WTC11 (cell line): ENCODE measurements at regions not wholly inside any gene's neighbourhood (a gene's known extent, or its start where the extent isn't known, plus 50 kb on each side); places are given as distances from the start of the nearest gene placed in this dataset.

Experiments
- ATAC-seq: fragments of 200-7000 bp; cut with Tn5 transposase; 2 replicates; pipeline ENCODE4 v1.10.0; 2021; ENCODE audit warnings: mild to moderate bottlenecking, moderate library complexity
- CTCF ChIA-PET: fragments of 300-600 bp; sonication (Branson Sonifier 250); formaldehyde crosslinking; loops from one replicate; lab custom pipeline; 2021; ENCODE audit warnings: antibody characterized with exemption; lab: Charles Lee
- POLR2A ChIA-PET: fragments of 350-600 bp; sonication (Branson Sonifier 250); formaldehyde crosslinking; loops from one replicate; lab custom pipeline; 2021; ENCODE audit warnings: antibody characterized with exemption; lab: Charles Lee
- DNase-seq: peaks from one replicate; pipeline ENCODE4 v3.0.0; 2021; ENCODE audit warnings: low spot score
- H3K27ac Mint-ChIP-seq: 2 replicates; pipeline ENCODE4 v1.8.0; 2021; ENCODE audit warnings: mixed read lengths
- H3K27me3 Mint-ChIP-seq: 2 replicates; pipeline ENCODE4 v1.8.0; 2021; ENCODE audit warnings: low read depth, mild to moderate bottlenecking, moderate library complexity, mixed read lengths
- H3K36me3 Mint-ChIP-seq: 2 replicates; pipeline ENCODE4 v1.8.0; 2021; ENCODE audit warnings: mixed read lengths
- H3K4me1 Mint-ChIP-seq: 2 replicates; pipeline ENCODE4 v1.8.0; 2022; ENCODE audit warnings: mixed read lengths
- H3K4me3 Mint-ChIP-seq: 2 replicates; pipeline ENCODE4 v1.8.0; 2021; ENCODE audit warnings: mild to moderate bottlenecking, moderate library complexity, mixed read lengths
- H3K9me3 Mint-ChIP-seq: 2 replicates; pipeline ENCODE4 v1.8.0; 2021; ENCODE audit warnings: mixed read lengths
- CREM ChIP-seq: sonication (generic); formaldehyde crosslinking; IDR thresholded peaks from 2 replicates; pipeline ENCODE4 v1.8.1; 2022; ENCODE audit warnings: mild to moderate bottlenecking, missing genetic modification reagents, moderate library complexity
- GRHL2 ChIP-seq: fragments of 250-450 bp; sonication (Bioruptor Pico); IDR thresholded peaks from 2 replicates; pipeline ENCODE4 v1.8.0; 2022; ENCODE audit warnings: mild to moderate bottlenecking, moderate library complexity; ENCODE audit not compliant: insufficient replicate concordance, severe bottlenecking
- NFE2L1 ChIP-seq: sonication (generic); formaldehyde crosslinking; IDR thresholded peaks from 2 replicates; pipeline ENCODE4 v1.8.1; 2023; ENCODE audit warnings: missing genetic modification reagents
- NR3C1 ChIP-seq: sonication (generic); formaldehyde crosslinking; conservative IDR thresholded peaks from 2 replicates; pipeline ENCODE4 v1.8.1; 2023; ENCODE audit warnings: low read depth, mild to moderate bottlenecking, missing genetic modification reagents
- SMAD3 ChIP-seq: sonication (generic); formaldehyde crosslinking; IDR thresholded peaks from 2 replicates; pipeline ENCODE4 v1.8.0; 2022; ENCODE audit warnings: missing genetic modification reagents, mild to moderate bottlenecking, borderline replicate concordance
- TF ChIP-seq, protein P1 (sequence below): sonication (generic); formaldehyde crosslinking; IDR thresholded peaks from 2 replicates; pipeline ENCODE4 v1.8.0; 2023; ENCODE audit warnings: missing genetic modification reagents
- TF ChIP-seq, protein P2 (sequence below): sonication (generic); formaldehyde crosslinking; conservative IDR thresholded peaks from 2 replicates; pipeline ENCODE4 v1.8.1; 2022; ENCODE audit warnings: mild to moderate bottlenecking, missing genetic modification reagents
- TF ChIP-seq, protein P3 (sequence below): fragments of 250-450 bp; sonication (Bioruptor Pico); IDR thresholded peaks from 2 replicates; pipeline ENCODE4 v1.9.0; 2021; ENCODE audit warnings: mild to moderate bottlenecking
- TF ChIP-seq, protein P4 (sequence below): sonication (generic); formaldehyde crosslinking; IDR thresholded peaks from 2 replicates; pipeline ENCODE4 v1.8.0; 2022; ENCODE audit warnings: mild to moderate bottlenecking, missing genetic modification reagents
- TF ChIP-seq, protein P5 (sequence below): sonication (generic); formaldehyde crosslinking; IDR thresholded peaks from 2 replicates; pipeline ENCODE4 v1.8.1; 2022; ENCODE audit warnings: low read depth, missing genetic modification reagents, borderline replicate concordance
- TF ChIP-seq, protein P6 (sequence below): fragments of 250-450 bp; sonication (Bioruptor Pico); IDR thresholded peaks from 2 replicates; pipeline ENCODE4 v1.9.0; 2021; ENCODE audit warnings: mild to moderate bottlenecking, borderline replicate concordance
- TF ChIP-seq, protein P7 (sequence below): sonication (generic); formaldehyde crosslinking; IDR thresholded peaks from 2 replicates; pipeline ENCODE4 v1.8.1; 2023; ENCODE audit warnings: mild to moderate bottlenecking, missing genetic modification reagents
- TF ChIP-seq, protein P8 (sequence below): sonication (generic); formaldehyde crosslinking; IDR thresholded peaks from 2 replicates; pipeline ENCODE4 v1.8.1; 2022; ENCODE audit warnings: mild to moderate bottlenecking, missing genetic modification reagents, moderate library complexity, borderline replicate concordance

DNA sequence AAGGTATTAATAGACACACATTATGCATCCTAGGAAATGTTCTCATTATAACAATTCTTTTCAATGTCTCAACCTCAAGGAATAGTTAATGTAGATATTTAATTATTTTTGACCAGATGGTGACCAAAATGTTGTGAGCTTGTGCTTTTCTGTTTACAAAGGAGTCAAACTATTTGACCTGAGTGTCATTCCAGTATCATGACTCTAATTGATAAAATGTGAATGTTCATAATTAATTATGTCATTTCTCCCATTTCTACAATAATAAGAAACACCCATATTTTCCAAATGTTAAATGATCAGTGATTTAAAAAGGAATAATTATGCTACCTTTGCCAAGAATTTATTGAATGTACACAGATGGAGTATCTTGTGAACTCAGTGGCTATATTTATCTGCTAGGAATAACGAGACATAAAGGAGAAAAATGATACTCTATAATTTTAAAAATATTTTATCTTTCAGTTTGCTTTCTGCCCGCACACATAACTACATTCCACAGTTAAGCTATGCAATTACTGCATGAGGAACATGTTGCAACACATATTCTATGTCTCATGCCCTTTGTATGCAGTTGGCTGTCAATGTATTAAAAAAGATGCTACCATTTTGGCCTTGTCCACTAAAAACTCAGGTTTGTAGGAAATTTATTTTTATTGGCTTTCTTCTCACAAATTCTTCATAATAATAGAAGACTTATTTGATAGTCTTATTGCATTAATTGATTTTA is 376.7 kb upstream of the CCDC179 start:
- H3K27me3 Mint-ChIP-seq, result no peaks in the 10 kb centered on the region
- POLR2A ChIA-PET, result no interaction called here
- H3K4me1 Mint-ChIP-seq, result peaks cover 2% of the 10 kb centered on the region
- TF ChIP-seq, protein P1, sequence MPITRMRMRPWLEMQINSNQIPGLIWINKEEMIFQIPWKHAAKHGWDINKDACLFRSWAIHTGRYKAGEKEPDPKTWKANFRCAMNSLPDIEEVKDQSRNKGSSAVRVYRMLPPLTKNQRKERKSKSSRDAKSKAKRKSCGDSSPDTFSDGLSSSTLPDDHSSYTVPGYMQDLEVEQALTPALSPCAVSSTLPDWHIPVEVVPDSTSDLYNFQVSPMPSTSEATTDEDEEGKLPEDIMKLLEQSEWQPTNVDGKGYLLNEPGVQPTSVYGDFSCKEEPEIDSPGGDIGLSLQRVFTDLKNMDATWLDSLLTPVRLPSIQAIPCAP (CRISPR knock-in tag), result no peak
- TF ChIP-seq, protein P2, sequence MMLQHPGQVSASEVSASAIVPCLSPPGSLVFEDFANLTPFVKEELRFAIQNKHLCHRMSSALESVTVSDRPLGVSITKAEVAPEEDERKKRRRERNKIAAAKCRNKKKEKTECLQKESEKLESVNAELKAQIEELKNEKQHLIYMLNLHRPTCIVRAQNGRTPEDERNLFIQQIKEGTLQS (CRISPR knock-in tag), result no peak
- TF ChIP-seq, protein P3, sequence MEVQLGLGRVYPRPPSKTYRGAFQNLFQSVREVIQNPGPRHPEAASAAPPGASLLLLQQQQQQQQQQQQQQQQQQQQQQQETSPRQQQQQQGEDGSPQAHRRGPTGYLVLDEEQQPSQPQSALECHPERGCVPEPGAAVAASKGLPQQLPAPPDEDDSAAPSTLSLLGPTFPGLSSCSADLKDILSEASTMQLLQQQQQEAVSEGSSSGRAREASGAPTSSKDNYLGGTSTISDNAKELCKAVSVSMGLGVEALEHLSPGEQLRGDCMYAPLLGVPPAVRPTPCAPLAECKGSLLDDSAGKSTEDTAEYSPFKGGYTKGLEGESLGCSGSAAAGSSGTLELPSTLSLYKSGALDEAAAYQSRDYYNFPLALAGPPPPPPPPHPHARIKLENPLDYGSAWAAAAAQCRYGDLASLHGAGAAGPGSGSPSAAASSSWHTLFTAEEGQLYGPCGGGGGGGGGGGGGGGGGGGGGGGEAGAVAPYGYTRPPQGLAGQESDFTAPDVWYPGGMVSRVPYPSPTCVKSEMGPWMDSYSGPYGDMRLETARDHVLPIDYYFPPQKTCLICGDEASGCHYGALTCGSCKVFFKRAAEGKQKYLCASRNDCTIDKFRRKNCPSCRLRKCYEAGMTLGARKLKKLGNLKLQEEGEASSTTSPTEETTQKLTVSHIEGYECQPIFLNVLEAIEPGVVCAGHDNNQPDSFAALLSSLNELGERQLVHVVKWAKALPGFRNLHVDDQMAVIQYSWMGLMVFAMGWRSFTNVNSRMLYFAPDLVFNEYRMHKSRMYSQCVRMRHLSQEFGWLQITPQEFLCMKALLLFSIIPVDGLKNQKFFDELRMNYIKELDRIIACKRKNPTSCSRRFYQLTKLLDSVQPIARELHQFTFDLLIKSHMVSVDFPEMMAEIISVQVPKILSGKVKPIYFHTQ, result no peak
- ATAC-seq (no peak), DNase-seq (no peak)
- H3K9me3 Mint-ChIP-seq, result no peaks in the 10 kb centered on the region
- H3K36me3 Mint-ChIP-seq, result no peaks in the 10 kb centered on the region
- H3K4me3 Mint-ChIP-seq, result no peak overlapping the region
- CTCF ChIA-PET, result no interaction called here
- no peak overlapping the region for H3K27ac Mint-ChIP-seq

DNA sequence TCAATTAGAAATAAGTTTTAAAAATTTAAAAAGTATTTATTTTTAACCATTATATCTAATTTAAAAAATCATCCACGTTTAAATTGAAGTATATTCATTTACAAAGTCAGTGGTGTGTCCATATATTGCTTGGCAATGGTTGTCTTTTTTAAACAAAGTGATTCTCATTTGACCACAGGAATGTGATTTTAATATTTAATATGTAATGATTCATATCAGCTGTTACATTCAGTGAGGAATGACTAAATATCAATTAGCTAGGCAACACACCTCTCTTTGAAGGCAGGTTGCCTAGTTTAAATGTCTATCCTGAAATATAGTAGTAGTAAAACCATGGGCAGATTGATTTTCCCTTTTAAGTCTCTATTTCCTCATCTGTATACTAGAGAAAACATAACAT is 392.2 kb upstream of the CCDC179 start:
- CTCF ChIA-PET, result no interaction called here
- H3K36me3 Mint-ChIP-seq, result no peaks in the 10 kb centered on the region
- POLR2A ChIA-PET, result no interaction called here
- no peak overlapping the region for H3K4me3 Mint-ChIP-seq
- H3K27me3 Mint-ChIP-seq, result no peaks in the 10 kb centered on the region
- no peak for ATAC-seq
- DNase-seq, result no peak
- H3K9me3 Mint-ChIP-seq, result no peaks in the 10 kb centered on the region
- H3K27ac Mint-ChIP-seq, result no peak overlapping the region
- no peaks in the 10 kb centered on the region for H3K4me1 Mint-ChIP-seq
- no peak for TF ChIP-seq SMAD3 (CRISPR knock-in tag)
- TF ChIP-seq GRHL2 (CRISPR knock-in tag), result no peak
- TF ChIP-seq, all 79 proteins: peak for 0

DNA sequence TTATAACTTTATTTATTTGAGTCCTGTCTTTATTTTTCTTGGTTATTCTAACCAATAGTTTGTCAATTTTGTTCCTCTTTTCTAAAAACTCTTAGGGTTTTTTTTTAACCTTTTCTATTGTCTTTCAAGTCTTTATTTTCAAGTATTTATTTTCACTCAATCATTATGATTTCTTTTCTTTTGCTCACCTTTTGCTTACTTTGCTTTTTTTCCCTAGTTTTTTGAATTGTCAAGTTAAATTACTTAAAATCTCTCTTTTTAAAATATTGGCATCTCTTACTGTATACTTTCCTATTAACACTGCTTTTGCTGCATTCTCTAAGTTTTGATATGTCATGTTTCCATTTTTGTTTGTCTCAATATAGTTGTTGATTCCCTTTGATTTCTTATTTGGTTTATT is 396.8 kb upstream of the CCDC179 start:
- Mint-ChIP-seq H3K9me3 (peaks cover 3% of the 10 kb centered on the region; the same call in 1 of the 2 replicates), H3K4me1 (no peaks in the 10 kb centered on the region), H3K27ac (no peak overlapping the region), H3K36me3 (no peaks in the 10 kb centered on the region), H3K27me3 (no peaks in the 10 kb centered on the region), H3K4me3 (no peak overlapping the region)
- CTCF ChIA-PET, result no interaction called here
- ATAC-seq, result no peak
- DNase-seq, result no peak
- POLR2A ChIA-PET, result no interaction called here
- TF ChIP-seq, protein P4, sequence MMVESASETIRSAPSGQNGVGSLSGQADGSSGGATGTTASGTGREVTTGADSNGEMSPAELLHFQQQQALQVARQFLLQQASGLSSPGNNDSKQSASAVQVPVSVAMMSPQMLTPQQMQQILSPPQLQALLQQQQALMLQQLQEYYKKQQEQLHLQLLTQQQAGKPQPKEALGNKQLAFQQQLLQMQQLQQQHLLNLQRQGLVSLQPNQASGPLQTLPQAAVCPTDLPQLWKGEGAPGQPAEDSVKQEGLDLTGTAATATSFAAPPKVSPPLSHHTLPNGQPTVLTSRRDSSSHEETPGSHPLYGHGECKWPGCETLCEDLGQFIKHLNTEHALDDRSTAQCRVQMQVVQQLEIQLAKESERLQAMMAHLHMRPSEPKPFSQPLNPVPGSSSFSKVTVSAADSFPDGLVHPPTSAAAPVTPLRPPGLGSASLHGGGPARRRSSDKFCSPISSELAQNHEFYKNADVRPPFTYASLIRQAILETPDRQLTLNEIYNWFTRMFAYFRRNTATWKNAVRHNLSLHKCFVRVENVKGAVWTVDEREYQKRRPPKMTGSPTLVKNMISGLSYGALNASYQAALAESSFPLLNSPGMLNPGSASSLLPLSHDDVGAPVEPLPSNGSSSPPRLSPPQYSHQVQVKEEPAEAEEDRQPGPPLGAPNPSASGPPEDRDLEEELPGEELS (CRISPR knock-in tag), result no peak
- no peak for TF ChIP-seq CREM (CRISPR knock-in tag)
- no peak for TF ChIP-seq NFE2L1 (CRISPR knock-in tag)
- no peak for TF ChIP-seq NR3C1
- TF ChIP-seq, protein P5, sequence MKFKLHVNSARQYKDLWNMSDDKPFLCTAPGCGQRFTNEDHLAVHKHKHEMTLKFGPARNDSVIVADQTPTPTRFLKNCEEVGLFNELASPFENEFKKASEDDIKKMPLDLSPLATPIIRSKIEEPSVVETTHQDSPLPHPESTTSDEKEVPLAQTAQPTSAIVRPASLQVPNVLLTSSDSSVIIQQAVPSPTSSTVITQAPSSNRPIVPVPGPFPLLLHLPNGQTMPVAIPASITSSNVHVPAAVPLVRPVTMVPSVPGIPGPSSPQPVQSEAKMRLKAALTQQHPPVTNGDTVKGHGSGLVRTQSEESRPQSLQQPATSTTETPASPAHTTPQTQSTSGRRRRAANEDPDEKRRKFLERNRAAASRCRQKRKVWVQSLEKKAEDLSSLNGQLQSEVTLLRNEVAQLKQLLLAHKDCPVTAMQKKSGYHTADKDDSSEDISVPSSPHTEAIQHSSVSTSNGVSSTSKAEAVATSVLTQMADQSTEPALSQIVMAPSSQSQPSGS (CRISPR knock-in tag), result no peak
- TF ChIP-seq, protein P6, sequence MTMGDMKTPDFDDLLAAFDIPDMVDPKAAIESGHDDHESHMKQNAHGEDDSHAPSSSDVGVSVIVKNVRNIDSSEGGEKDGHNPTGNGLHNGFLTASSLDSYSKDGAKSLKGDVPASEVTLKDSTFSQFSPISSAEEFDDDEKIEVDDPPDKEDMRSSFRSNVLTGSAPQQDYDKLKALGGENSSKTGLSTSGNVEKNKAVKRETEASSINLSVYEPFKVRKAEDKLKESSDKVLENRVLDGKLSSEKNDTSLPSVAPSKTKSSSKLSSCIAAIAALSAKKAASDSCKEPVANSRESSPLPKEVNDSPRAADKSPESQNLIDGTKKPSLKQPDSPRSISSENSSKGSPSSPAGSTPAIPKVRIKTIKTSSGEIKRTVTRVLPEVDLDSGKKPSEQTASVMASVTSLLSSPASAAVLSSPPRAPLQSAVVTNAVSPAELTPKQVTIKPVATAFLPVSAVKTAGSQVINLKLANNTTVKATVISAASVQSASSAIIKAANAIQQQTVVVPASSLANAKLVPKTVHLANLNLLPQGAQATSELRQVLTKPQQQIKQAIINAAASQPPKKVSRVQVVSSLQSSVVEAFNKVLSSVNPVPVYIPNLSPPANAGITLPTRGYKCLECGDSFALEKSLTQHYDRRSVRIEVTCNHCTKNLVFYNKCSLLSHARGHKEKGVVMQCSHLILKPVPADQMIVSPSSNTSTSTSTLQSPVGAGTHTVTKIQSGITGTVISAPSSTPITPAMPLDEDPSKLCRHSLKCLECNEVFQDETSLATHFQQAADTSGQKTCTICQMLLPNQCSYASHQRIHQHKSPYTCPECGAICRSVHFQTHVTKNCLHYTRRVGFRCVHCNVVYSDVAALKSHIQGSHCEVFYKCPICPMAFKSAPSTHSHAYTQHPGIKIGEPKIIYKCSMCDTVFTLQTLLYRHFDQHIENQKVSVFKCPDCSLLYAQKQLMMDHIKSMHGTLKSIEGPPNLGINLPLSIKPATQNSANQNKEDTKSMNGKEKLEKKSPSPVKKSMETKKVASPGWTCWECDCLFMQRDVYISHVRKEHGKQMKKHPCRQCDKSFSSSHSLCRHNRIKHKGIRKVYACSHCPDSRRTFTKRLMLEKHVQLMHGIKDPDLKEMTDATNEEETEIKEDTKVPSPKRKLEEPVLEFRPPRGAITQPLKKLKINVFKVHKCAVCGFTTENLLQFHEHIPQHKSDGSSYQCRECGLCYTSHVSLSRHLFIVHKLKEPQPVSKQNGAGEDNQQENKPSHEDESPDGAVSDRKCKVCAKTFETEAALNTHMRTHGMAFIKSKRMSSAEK, result no peak
- TF ChIP-seq, protein P7, sequence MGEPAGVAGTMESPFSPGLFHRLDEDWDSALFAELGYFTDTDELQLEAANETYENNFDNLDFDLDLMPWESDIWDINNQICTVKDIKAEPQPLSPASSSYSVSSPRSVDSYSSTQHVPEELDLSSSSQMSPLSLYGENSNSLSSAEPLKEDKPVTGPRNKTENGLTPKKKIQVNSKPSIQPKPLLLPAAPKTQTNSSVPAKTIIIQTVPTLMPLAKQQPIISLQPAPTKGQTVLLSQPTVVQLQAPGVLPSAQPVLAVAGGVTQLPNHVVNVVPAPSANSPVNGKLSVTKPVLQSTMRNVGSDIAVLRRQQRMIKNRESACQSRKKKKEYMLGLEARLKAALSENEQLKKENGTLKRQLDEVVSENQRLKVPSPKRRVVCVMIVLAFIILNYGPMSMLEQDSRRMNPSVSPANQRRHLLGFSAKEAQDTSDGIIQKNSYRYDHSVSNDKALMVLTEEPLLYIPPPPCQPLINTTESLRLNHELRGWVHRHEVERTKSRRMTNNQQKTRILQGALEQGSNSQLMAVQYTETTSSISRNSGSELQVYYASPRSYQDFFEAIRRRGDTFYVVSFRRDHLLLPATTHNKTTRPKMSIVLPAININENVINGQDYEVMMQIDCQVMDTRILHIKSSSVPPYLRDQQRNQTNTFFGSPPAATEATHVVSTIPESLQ (CRISPR knock-in tag), result no peak
- TF ChIP-seq, protein P8, sequence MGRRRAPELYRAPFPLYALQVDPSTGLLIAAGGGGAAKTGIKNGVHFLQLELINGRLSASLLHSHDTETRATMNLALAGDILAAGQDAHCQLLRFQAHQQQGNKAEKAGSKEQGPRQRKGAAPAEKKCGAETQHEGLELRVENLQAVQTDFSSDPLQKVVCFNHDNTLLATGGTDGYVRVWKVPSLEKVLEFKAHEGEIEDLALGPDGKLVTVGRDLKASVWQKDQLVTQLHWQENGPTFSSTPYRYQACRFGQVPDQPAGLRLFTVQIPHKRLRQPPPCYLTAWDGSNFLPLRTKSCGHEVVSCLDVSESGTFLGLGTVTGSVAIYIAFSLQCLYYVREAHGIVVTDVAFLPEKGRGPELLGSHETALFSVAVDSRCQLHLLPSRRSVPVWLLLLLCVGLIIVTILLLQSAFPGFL (CRISPR knock-in tag), result no peak
- TF ChIP-seq SMAD3 (CRISPR knock-in tag), result no peak
- TF ChIP-seq, protein P1 (CRISPR knock-in tag), result no peak
